C4-2B (cell line): ENCODE measurements at regions not wholly inside any gene's neighbourhood (a gene's known extent, or its start where the extent isn't known, plus 50 kb on each side); places are given as distances from the start of the nearest gene placed in this dataset.

ENCODE experiments used
- CTCF ChIP-seq: fragments of 450-650 bp; conservative IDR thresholded peaks from 2 replicates; pipeline ENCODE4 v1.5.1; 2017; ENCODE audit warnings: mild to moderate bottlenecking
- ZFX ChIP-seq: fragments of 450-650 bp; IDR thresholded peaks from 2 replicates; pipeline ENCODE4 v1.6.1; 2017

DNA sequence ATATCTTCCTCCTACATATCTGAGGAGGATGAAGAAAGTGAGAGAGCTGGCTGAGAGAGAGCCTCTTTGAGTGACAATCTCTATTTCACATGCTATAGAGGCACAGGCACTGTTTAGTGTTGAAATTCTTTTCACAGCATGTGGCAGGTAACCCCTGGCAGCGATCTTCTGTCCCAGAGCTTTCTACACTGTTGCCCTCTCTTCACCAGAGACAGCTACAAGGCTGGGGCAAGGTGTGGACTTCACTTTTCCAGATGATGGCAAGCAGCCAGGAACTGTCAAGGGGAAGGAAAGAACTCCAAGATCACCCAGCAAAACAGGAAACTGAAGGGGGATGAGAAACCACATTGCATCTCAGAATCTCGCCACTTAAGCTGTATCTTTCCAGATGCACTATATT is 205.2 kb downstream of the CAAP1 start:
- TF ChIP-seq CTCF (no peak), ZFX (no peak)
